ENCODE measurements at regions not wholly inside any gene's neighbourhood (a gene's known extent, or its start where the extent isn't known, plus 50 kb on each side); places are given as distances from the start of the nearest gene placed in this dataset.
A peak's percentile ranks its signal among the peaks of the same experiment; 100 is the strongest.
"Not testable (repeated sequence)": the region's sequence is repeated elsewhere in the genome, so short reads cannot be mapped to it uniquely, and the experiment has no call there.

GRCh38 chr4:126647756-126648397, 984.9 kb upstream of the INTU start:
- H3K27ac ChIP-seq: no peak overlapping the region
- TF ChIP-seq CTCF (IDR thresholded peaks at IDR 0.05): no peak
- no peak for TF ChIP-seq ZFX (IDR thresholded peaks at IDR 0.05; ENCODE audit: borderline replicate concordance)

GRCh38 chr4:126658411-126658810, 974.3 kb upstream of the INTU start:
- no peak for TF ChIP-seq ZFX (IDR thresholded peaks at IDR 0.05; ENCODE audit: borderline replicate concordance)
- peak overlapping the region; percentile 42 for H3K27ac ChIP-seq

- no peak overlapping the region for H3K27ac ChIP-seq
- TF ChIP-seq CTCF (IDR thresholded peaks at IDR 0.05): no peak
- no peak for TF ChIP-seq ZFX (IDR thresholded peaks at IDR 0.05; ENCODE audit: borderline replicate concordance)
Measured at GRCh38 chr4:126661194-126661593, 971.6 kb upstream of the INTU start.

- H3K27ac ChIP-seq: no peak overlapping the region
- no peak for TF ChIP-seq ZFX (IDR thresholded peaks at IDR 0.05; ENCODE audit: borderline replicate concordance)
- no peak for TF ChIP-seq CTCF (IDR thresholded peaks at IDR 0.05)
Measured at GRCh38 chr4:126664839-126665238, 967.9 kb upstream of the INTU start.

- H3K27ac ChIP-seq: not testable (repeated sequence)
Measured at GRCh38 chr4:126670038-126670437, 962.7 kb upstream of the INTU start.

- no peak overlapping the region for H3K27ac ChIP-seq
- no peak for TF ChIP-seq CTCF (IDR thresholded peaks at IDR 0.05)
- no peak for TF ChIP-seq ZFX (IDR thresholded peaks at IDR 0.05; ENCODE audit: borderline replicate concordance)
Measured at GRCh38 chr4:126678618-126679017, 954.1 kb upstream of the INTU start.

GRCh38 chr4:126679303-126679702, 953.5 kb upstream of the INTU start:
- TF ChIP-seq ZFX (IDR thresholded peaks at IDR 0.05; ENCODE audit: borderline replicate concordance): no peak
- no peak for TF ChIP-seq CTCF (IDR thresholded peaks at IDR 0.05)

GRCh38 chr4:126682250-126682649, 950.5 kb upstream of the INTU start:
- H3K27ac ChIP-seq: no peak overlapping the region
- TF ChIP-seq CTCF (IDR thresholded peaks at IDR 0.05) (no peak), ZFX (IDR thresholded peaks at IDR 0.05; ENCODE audit: borderline replicate concordance) (no peak)

More at GRCh38 chr4:126679303-126679702, 953.5 kb upstream of the INTU start:
- no peak overlapping the region for H3K27ac ChIP-seq

Measured in 22Rv1 (cell line).